NCI-H1417 (cell line): ENCODE measurements at regions not wholly inside any gene's neighbourhood (a gene's known extent, or its start where the extent isn't known, plus 50 kb on each side); places are given as distances from the start of the nearest gene placed in this dataset.
"Not testable (repeated sequence)": the region's sequence is repeated elsewhere in the genome, so short reads cannot be mapped to it uniquely, and the experiment has no call there.

ENCODE experiments used
- DNase-seq, 3 experiments: peaks; one replicate each; lab custom pipeline; 2025; lab: John Stamatoyannopoulos, UW

- DNase-seq: no peak
Observed at GRCh38 chr10:21141946-21142492, 244.9 kb upstream of the NEBL start.

- DNase-seq: peak in 2 of 3 experiments; percentile 10 to 49
Observed at GRCh38 chr10:21138769-21139340, 241.7 kb upstream of the NEBL start.

DNA sequence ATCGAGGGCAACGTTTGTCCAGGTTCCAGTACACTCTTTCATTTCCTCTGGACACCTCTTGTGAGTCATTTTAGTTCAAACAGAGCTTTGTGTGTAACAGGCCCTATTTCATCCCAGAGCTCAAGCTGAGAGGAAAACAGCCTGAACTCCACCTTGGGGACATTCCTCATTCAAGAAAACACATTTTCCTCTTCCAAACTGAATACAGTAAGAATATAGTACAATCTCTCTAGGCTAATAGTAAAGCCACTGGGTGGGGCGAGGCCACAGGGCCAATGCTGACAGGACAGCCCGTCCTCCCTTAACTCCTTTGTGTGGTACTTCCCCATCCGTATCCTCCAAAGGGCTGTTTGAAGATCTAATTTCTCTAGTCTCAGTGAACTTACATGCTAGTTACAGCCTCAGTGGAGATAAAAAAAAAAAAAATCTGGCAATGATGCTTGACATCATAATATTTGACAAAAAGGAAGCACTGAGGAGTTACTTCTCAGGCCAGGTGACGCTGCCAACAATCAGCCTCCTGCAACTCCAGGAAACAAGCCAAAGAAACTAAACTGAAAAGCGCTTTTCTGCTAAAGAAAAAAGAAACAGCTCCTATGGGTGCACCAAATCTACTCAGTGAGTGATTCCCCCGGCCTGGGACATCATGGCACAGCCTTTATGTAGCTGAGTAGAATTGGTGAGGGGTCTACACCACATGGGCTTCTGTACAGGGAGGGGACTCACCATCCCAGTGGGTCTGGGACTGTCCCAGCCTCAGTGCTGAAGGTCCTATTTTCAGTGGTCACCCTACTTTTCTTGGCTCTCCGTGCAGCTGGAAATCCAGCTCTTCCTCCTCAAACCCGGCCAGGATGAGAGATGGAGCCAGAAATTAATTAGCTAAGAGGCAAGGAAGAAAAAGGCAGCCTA lies 238.2 kb upstream of the NEBL start:
- DNase-seq: no peak

- no peak for DNase-seq
Observed at GRCh38 chr10:21134645-21135022, 237.5 kb upstream of the NEBL start.

DNA sequence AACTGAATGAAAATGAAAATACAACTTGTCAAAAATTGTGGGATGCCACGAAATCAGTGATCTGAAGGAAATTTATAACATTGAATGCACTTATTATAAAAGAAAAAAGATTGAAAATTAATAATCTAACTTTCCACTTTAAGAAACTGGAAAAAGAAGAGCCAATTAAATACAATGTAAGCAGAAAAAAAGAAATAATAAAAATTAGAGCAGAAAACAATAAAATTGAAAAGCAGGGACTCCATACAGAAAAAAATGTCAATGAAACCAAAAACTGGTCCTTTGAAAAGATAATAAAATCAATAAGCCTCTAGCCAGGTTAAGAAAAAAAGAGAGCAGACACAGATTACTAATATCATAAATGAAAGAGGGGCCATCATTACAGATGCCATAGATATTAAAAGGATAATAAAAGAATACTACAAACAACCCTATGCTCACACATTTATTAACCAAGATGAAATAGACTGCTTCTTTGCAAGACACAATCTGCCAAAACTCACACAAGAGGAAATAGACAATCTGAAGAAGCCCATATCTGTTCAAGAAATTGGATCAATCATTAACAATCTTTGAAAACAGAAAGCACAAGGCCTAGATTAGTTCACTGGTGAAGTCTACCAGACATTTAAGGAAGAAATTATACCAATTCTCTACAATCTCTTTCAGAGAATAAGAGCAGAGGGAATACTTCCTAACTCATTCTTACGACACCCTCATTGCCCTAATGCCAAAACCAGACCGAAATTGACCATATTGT lies 233.8 kb upstream of the NEBL start:
- DNase-seq: no peak

DNA sequence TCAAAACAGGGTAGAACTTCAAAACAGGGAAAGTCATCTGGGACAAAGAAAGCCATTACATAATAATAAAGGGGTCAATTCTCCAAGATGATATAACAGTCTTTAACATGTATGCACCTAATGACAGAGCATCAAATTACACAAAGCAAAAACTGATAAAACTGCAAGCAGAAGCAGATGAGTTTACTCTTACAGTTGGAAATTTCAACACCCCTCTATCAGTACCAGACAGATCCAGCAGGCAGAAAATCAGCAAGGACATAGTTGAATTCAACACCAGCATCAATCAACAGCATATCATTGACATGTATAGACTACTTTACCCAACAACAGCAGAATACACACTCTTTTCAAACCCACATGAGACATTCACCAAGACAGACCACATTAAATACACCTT lies 233.0 kb upstream of the NEBL start:
- DNase-seq: no peak

DNA sequence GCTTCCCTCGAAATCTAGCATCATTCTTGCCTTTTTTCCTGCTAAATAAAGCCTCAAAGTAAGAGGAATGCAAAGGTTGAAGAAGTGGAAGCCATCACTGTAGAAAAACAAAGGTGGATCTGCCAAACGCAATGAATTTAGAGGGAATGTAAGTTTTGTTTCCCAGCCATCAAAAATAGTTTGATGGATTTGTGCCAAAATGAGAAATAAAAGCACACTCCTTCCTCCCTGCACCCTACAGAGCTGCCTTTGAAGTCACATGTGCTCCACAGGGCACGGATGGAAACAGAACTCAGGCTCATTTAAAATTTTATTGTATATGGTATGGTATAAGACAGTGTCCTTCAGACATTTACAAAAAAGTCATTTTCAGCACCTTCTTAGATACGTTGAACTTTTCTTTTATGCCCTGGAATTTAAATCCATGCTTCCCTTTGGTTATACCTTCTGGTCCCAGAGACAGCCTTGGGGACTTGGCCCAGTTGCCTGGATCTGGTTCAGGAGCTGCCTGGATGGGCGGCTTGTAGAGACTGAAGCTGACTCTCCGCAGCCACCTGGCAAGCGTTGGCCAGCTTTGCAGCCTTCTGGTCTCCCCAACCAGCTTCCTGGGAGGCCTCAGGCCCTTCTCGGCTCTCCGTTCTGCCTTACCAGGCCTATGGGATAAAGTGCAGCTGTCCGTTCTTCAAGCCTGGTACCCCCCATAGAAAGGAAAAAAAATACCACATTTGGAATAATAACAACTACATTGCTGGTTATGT lies 228.5 kb upstream of the NEBL start:
- no peak for DNase-seq

- DNase-seq: no peak
Observed at GRCh38 chr10:21122907-21123306, 225.8 kb upstream of the NEBL start.

DNA sequence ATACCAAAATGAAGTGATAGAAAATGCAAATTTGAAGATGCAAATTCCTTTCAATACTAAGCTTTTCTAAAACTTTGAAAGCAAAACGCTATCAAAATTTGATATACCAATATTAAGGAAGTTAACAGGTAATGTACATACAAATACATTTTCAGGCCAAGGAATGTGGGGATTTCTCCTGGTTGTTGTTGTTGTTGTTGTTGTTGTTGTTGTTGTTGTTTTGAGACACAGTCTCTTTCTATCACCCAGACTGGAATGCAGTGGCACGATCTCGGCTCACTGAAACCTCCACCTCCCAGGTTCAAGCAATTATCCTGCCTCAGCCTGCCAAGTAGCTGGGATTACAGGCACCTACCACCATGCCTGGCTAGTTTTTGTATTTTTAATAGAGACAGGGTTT lies 224.7 kb upstream of the NEBL start:
- not testable (repeated sequence) for DNase-seq

GRCh38 chr10:21114683-21115082 lies 217.6 kb upstream of the NEBL start:
- DNase-seq: no peak

- no peak for DNase-seq
Observed at GRCh38 chr10:21110358-21110757, 213.2 kb upstream of the NEBL start.

GRCh38 chr10:21106931-21107330 lies 209.8 kb upstream of the NEBL start:
- DNase-seq: not testable (repeated sequence)

DNA sequence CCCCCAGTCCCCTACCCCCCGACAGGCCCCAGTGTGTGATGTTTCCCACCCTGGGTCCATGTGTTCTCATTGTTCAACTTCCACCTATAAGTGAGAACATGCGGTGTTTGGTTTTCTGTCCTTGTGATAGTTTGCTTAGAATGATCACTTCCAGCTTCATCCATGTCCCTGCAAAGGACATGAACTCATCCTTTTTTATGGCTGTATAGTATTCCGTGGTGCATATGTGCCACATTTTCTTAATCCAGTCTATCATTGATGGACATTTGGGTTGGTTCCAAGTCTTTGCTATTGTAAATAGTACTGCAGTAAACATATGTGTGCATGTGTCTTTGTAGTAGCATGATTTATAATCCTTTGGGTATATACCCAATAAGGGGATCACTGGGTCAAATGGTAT lies 208.2 kb upstream of the NEBL start:
- DNase-seq: not testable (repeated sequence)

DNA sequence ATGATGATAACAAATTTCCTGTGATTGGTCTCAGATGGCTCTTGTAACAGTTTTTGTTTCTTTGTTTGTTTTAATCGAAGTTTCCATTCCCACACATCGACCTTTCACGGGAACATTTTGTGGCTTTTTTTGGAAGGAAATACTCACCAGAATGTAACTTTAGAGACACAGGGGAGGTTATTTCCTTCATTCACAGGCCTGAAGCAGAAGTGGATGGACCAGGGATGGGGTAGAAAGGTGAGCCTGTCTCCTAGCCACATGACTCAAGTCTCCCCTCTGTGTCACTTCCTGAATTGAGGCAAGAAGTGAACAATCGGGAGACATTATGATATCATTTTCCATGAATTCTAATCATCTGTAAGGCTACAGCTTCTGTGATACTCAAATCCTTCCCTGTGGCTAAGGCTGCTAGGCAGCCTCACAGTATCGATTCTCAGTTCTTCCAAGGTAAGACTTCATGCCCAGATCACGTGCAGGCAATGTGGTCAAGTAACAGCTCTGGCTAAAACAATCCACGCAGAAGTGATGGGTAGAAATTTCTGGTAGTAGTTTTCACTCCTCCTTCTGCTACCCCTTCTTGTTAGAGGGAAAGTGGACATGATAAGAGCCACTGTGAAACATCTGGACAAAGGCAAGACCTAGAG lies 203.9 kb upstream of the NEBL start:
- no peak for DNase-seq

DNA sequence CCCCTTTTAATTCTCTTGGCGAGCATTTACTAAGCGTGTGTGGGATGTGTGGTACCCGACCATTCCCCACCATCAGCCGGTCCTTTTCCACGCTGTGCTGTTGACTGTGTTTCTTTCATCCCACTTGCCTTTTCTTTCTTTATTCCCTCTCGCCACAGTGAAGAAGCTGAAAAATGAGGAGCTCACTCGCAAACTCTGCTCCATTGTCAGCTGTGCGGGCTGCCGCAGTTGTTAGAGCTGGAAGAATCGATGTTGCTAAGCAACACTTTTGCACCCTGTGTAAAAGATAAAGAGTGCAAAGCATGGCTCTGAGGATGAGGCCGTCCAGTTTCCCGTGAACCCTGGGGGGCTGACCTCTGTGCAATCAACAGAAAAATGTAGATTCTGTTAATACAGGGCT lies 203.1 kb upstream of the NEBL start:
- DNase-seq: peak in 1 of 3 experiments; percentile 24

DNA sequence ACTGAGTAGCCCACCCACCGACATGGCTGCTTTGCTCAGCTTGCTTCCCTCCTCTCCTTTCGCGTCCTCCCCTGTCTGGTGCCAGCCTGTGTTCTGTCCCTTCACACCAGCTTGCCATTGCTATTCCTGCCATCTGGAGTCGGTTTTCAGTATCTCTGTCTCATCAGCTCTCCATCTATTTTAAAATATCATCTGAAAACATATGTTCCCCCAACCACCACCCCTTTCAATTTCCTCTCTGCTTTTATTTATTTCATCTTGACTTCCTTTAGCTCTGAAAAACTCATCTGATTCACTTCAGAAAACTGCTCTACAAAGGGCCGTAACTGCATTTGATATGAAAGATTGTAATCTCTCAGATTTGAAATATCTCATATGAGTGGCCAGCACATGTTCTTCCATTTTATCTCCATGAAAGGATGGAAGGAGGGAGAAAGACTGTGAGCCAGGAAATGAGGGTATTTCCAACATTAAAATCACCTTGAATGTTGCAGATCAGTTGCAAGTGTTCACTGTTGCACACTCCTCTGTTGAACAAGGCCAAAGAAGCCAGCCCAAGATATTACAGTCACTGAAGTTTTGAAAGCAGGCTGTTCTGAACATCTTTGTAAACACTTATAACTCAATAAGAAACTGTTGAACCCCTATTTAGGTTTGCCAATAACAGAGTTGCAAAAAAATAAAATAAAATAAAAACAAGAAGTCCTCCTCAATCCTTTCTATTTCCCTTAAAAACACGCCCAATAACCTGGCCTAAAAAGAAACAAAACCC lies 202.4 kb upstream of the NEBL start:
- no peak for DNase-seq

DNA sequence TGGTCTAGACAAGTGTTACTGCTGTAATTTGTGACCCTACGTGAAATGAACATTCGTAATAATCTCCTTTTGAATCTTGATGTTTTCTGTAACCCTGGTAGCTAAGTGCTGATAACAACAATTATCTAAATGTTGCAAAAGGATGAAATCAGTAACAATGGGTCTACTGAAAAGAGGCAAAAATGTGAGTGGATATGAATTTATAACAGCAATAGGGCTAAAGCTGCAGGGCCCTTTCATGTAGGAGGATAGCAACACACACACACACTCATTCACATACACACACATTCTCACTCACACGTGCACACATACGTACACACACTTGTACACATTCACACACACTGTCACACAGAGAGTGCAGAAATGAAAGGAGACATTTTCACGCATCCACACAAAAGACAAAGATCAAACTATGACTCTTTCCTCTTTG lies 200.8 kb upstream of the NEBL start:
- no peak for DNase-seq

GRCh38 chr10:21095494-21096055 lies 198.5 kb upstream of the NEBL start:
- DNase-seq: no peak

DNA sequence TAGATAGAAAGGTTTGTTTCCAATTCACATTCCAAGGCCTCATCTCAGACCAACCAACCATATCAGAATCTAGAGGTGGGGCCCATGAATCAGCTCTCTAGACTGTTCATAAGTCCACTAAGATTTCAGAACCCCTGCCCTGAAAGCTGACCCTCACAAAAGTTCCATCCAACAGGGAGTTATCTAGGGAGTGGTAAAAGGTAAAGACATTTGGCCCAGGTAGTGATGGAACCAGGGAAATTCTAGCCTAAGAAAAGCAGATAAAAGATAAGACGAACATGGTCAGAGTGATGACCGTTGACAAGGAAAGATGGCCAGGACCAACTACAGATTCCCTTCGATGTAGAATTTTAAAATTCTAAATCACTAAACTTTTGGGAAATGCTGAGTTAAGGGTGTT lies 198.0 kb upstream of the NEBL start:
- no peak for DNase-seq
